DND-41 (cell line): ENCODE measurements at regions not wholly inside any gene's neighbourhood (a gene's known extent, or its start where the extent isn't known, plus 50 kb on each side); places are given as distances from the start of the nearest gene placed in this dataset.
"Not testable (repeated sequence)": the region's sequence is repeated elsewhere in the genome, so short reads cannot be mapped to it uniquely, and the experiment has no call there.

ENCODE experiments used
- ATAC-seq: fragments of 200-7000 bp; cut with Tn5 transposase; 3 replicates; pipeline ENCODE4 v1.9.1; 2021; ENCODE audit warnings: low read depth; ENCODE audit not compliant: insufficient read depth
- DNase-seq: peaks from one replicate; pipeline ENCODE4 v3.0.0-alpha.2; 2020
- H2AFZ ChIP-seq: 2 replicates; pipeline ENCODE4 v1.6.0; 2012; ENCODE audit warnings: low read depth, low read length
- H3K27ac ChIP-seq: 2 replicates; pipeline ENCODE4 v1.5.1; 2012; ENCODE audit warnings: low read length, inconsistent platforms
- H3K27me3 ChIP-seq: fragments of 200-600 bp; sonication (generic); 2 replicates; pipeline ENCODE4 v1.6.0; 2012; ENCODE audit warnings: low read length, mild to moderate bottlenecking, inconsistent platforms; ENCODE audit not compliant: insufficient read depth, poor library complexity
- H3K36me3 ChIP-seq: 2 replicates; pipeline ENCODE4 v1.5.1; 2012; ENCODE audit warnings: low read length, inconsistent platforms; ENCODE audit not compliant: insufficient read depth
- H3K4me1 ChIP-seq: 2 replicates; pipeline ENCODE4 v1.5.1; 2012; ENCODE audit warnings: mild to moderate bottlenecking, low read length; ENCODE audit not compliant: insufficient read depth
- H3K4me2 ChIP-seq: 2 replicates; pipeline ENCODE4 v1.6.0; 2012; ENCODE audit warnings: mild to moderate bottlenecking, moderate library complexity, low read length, inconsistent platforms; ENCODE audit not compliant: insufficient read depth
- H3K4me3 ChIP-seq, 2 experiments: fragments of 200-600 bp in 1 of 2; shearing (Covaris generic) in 1 of 2; 2 replicates each; pipeline ENCODE4 v1.5.1; 2012 to 2016; ENCODE audit warnings: inconsistent platforms in 2 of 2, low read length in 2 of 2, mild to moderate bottlenecking in 2 of 2, low read depth in 1 of 2, moderate library complexity in 1 of 2
- H3K79me2 ChIP-seq: 2 replicates; pipeline ENCODE4 v1.6.0; 2012; ENCODE audit warnings: low read length, inconsistent platforms; ENCODE audit not compliant: insufficient read depth
- H3K9ac ChIP-seq: 2 replicates; pipeline ENCODE4 v1.6.0; 2012; ENCODE audit warnings: low read depth, mild to moderate bottlenecking, inconsistent platforms, low read length, moderate library complexity
- H3K9me3 ChIP-seq: 2 replicates; pipeline ENCODE4 v1.5.1; 2012; ENCODE audit warnings: low read length, moderate library complexity, mild to moderate bottlenecking, inconsistent platforms; ENCODE audit not compliant: insufficient read depth, severe bottlenecking
- H4K20me1 ChIP-seq: 2 replicates; pipeline ENCODE4 v1.6.0; 2012; ENCODE audit warnings: low read length; ENCODE audit not compliant: insufficient read depth
- CTCF ChIP-seq: IDR thresholded peaks from 2 replicates; pipeline ENCODE4 v1.5.1; 2012; ENCODE audit warnings: borderline replicate concordance, low read length, moderate library complexity, mild to moderate bottlenecking; ENCODE audit not compliant: poor library complexity, severe bottlenecking; ENCODE audit errors: extremely low read depth
- EZH2 ChIP-seq: IDR thresholded peaks from 3 replicates; pipeline ENCODE4 v1.6.1; 2012; ENCODE audit warnings: borderline replicate concordance, low read depth, mild to moderate bottlenecking, moderate library complexity, low read length, inconsistent platforms; ENCODE audit not compliant: severe bottlenecking

- Histone ChIP-seq H3K4me3 (no peak overlapping the region), H2AFZ (no peak overlapping the region), H3K27me3 (no peaks in the 10 kb centered on the region), H3K79me2 (no peaks in the 10 kb centered on the region), H3K36me3 (no peaks in the 10 kb centered on the region), H3K27ac (no peak overlapping the region), H3K9me3 (no peaks in the 10 kb centered on the region), H3K4me1 (no peaks in the 10 kb centered on the region), H3K4me2 (no peak overlapping the region), H3K9ac (no peak overlapping the region), H4K20me1 (no peaks in the 10 kb centered on the region)
- ATAC-seq (no peak), DNase-seq (no peak)
- TF ChIP-seq EZH2 = no peak
- no peak for TF ChIP-seq CTCF
These were observed 514.7 kb upstream of the SPANXN1 start for GRCh38 chrX:144732588-144732987.

GRCh38 chrX:144738246-144738645, 509.1 kb upstream of the SPANXN1 start:
- DNase-seq (no peak), ATAC-seq (no peak)
- H3K4me2 ChIP-seq = no peak overlapping the region
- H3K4me3 ChIP-seq = no peak overlapping the region
- H3K9me3 ChIP-seq = no peaks in the 10 kb centered on the region
- TF ChIP-seq CTCF (no peak), EZH2 (no peak)
- no peak overlapping the region for H2AFZ ChIP-seq
- H3K27me3 ChIP-seq = no peaks in the 10 kb centered on the region
- H3K9ac ChIP-seq = no peak overlapping the region
- H3K36me3 ChIP-seq = no peaks in the 10 kb centered on the region
- no peaks in the 10 kb centered on the region for H3K79me2 ChIP-seq
- H3K4me1 ChIP-seq = no peaks in the 10 kb centered on the region
- no peaks in the 10 kb centered on the region for H4K20me1 ChIP-seq
- no peak overlapping the region for H3K27ac ChIP-seq

- H3K9me3 ChIP-seq = no peaks in the 10 kb centered on the region
- DNase-seq (no peak), ATAC-seq (no peak)
- H3K4me1 ChIP-seq = no peaks in the 10 kb centered on the region
- no peak overlapping the region for H2AFZ ChIP-seq
- H3K4me3 ChIP-seq = no peak overlapping the region
- no peaks in the 10 kb centered on the region for H3K27me3 ChIP-seq
- no peak overlapping the region for H3K4me2 ChIP-seq
- H4K20me1 ChIP-seq = no peaks in the 10 kb centered on the region
- H3K27ac ChIP-seq = no peak overlapping the region
- no peaks in the 10 kb centered on the region for H3K79me2 ChIP-seq
- no peak for TF ChIP-seq CTCF
- no peak for TF ChIP-seq EZH2
- H3K36me3 ChIP-seq = no peaks in the 10 kb centered on the region
- no peak overlapping the region for H3K9ac ChIP-seq
These were observed 478.8 kb upstream of the SPANXN1 start for GRCh38 chrX:144768540-144768939.

- H3K79me2 ChIP-seq, H3K4me1 ChIP-seq, H3K4me2 ChIP-seq, H2AFZ ChIP-seq, H3K27ac ChIP-seq, H3K27me3 ChIP-seq, DNase-seq, H3K9ac ChIP-seq, H3K4me3 ChIP-seq, H3K9me3 ChIP-seq, H4K20me1 ChIP-seq, ATAC-seq, H3K36me3 ChIP-seq: not testable (repeated sequence)
These were observed 463.8 kb upstream of the SPANXN1 start for GRCh38 chrX:144783528-144783927.
